ENCODE measurements at regions not wholly inside any gene's neighbourhood (a gene's known extent, or its start where the extent isn't known, plus 50 kb on each side); places are given as distances from the start of the nearest gene placed in this dataset.

GRCh38 chr12:88973998-88974397 lies 378.3 kb downstream of the DUSP6 start:
- TF ChIP-seq CTCF (conservative IDR thresholded peaks at IDR 0.05; ENCODE audit: low read depth, low read length) (no peak), EZH2 (IDR thresholded peaks at IDR 0.05; ENCODE audit: low read length, unreplicated experiment) (no peak), EZH2phosphoT487 (IDR thresholded peaks at IDR 0.05; ENCODE audit: borderline replicate concordance, low read length) (no peak)
- no peak overlapping the region for H2AFZ ChIP-seq (ENCODE audit: low read length)
- no peaks in the 10 kb centered on the region for H3K9me3 ChIP-seq (ENCODE audit: low read length)
- no peaks in the 10 kb centered on the region for H3K36me3 ChIP-seq (ENCODE audit: low read depth, low read length)
- H3K4me1 ChIP-seq (ENCODE audit: insufficient read depth, low read length): no peaks in the 10 kb centered on the region
- H3K79me2 ChIP-seq (ENCODE audit: low read length): no peaks in the 10 kb centered on the region
- no peak overlapping the region for H3K4me2 ChIP-seq (ENCODE audit: low read length)
- no peak overlapping the region for H3K27ac ChIP-seq (ENCODE audit: low read length)
- H3K9me2 ChIP-seq (replicated peaks; ENCODE audit: low read length): no peaks in the 10 kb centered on the region
- BruUV-seq (replicated peaks): no TSS peak
- intact Hi-C loops (cut with micrococcal nuclease): no loop called here
- H3K4me3 ChIP-seq (ENCODE audit: low read length): no peak overlapping the region
- H3K27me3 ChIP-seq (ENCODE audit: low read length): no peaks in the 10 kb centered on the region
- H3K9ac ChIP-seq (ENCODE audit: low read length): no peak overlapping the region
- H3F3A ChIP-seq (ENCODE audit: low read length, unreplicated experiment): no peaks in the 10 kb centered on the region
- DNase-seq: no peak
- POLR2A ChIA-PET (ENCODE audit: unreplicated experiment): no interaction called here
- CTCF ChIA-PET: no interaction called here
- no peaks in the 10 kb centered on the region for H4K20me1 ChIP-seq (ENCODE audit: low read length)
- no peak; the same call in 1 of the 2 replicates for ATAC-seq

- Histone ChIP-seq H3K9me2 (replicated peaks; ENCODE audit: low read length) (no peaks in the 10 kb centered on the region), H2AFZ (ENCODE audit: low read length) (no peak overlapping the region), H3K4me2 (ENCODE audit: low read length) (no peak overlapping the region), H3K27me3 (ENCODE audit: low read length) (no peaks in the 10 kb centered on the region), H3F3A (ENCODE audit: low read length, unreplicated experiment) (no peaks in the 10 kb centered on the region), H3K36me3 (ENCODE audit: low read depth, low read length) (no peaks in the 10 kb centered on the region), H3K4me1 (ENCODE audit: insufficient read depth, low read length) (no peaks in the 10 kb centered on the region), H4K20me1 (ENCODE audit: low read length) (no peaks in the 10 kb centered on the region), H3K27ac (ENCODE audit: low read length) (no peak overlapping the region), H3K4me3 (ENCODE audit: low read length) (no peak overlapping the region), H3K79me2 (ENCODE audit: low read length) (no peaks in the 10 kb centered on the region), H3K9me3 (ENCODE audit: low read length) (no peaks in the 10 kb centered on the region), H3K9ac (ENCODE audit: low read length) (no peak overlapping the region)
- TF ChIP-seq CTCF (conservative IDR thresholded peaks at IDR 0.05; ENCODE audit: low read depth, low read length) (no peak), EZH2phosphoT487 (IDR thresholded peaks at IDR 0.05; ENCODE audit: borderline replicate concordance, low read length) (no peak), EZH2 (IDR thresholded peaks at IDR 0.05; ENCODE audit: low read length, unreplicated experiment) (no peak)
- BruUV-seq (replicated peaks): no TSS peak
- ChIA-PET CTCF (no interaction called here), POLR2A (ENCODE audit: unreplicated experiment) (interaction anchor here (0.7 kb wide), 1 partner anchor 1458 kb away, joined by 3 read pairs; no protein-coding TSS in a partner anchor)
- no peak for ATAC-seq
- intact Hi-C loops (cut with micrococcal nuclease): no loop called here
- DNase-seq: no peak
Measured at GRCh38 chr12:88970740-88971139, 381.6 kb downstream of the DUSP6 start.

GRCh38 chr12:88969127-88969526 lies 383.2 kb downstream of the DUSP6 start:
- no peak overlapping the region for H3K4me3 ChIP-seq (ENCODE audit: low read length)
- no peaks in the 10 kb centered on the region for H3K4me1 ChIP-seq (ENCODE audit: insufficient read depth, low read length)
- no peaks in the 10 kb centered on the region for H3K79me2 ChIP-seq (ENCODE audit: low read length)
- no peaks in the 10 kb centered on the region for H3K36me3 ChIP-seq (ENCODE audit: low read depth, low read length)
- TF ChIP-seq CTCF (conservative IDR thresholded peaks at IDR 0.05; ENCODE audit: low read depth, low read length) (no peak), EZH2phosphoT487 (IDR thresholded peaks at IDR 0.05; ENCODE audit: borderline replicate concordance, low read length) (no peak), EZH2 (IDR thresholded peaks at IDR 0.05; ENCODE audit: low read length, unreplicated experiment) (no peak)
- H3K27ac ChIP-seq (ENCODE audit: low read length): no peak overlapping the region
- ChIA-PET POLR2A (ENCODE audit: unreplicated experiment) (no interaction called here), CTCF (no interaction called here)
- no peaks in the 10 kb centered on the region for H4K20me1 ChIP-seq (ENCODE audit: low read length)
- H3K27me3 ChIP-seq (ENCODE audit: low read length): no peaks in the 10 kb centered on the region
- no peaks in the 10 kb centered on the region for H3K9me3 ChIP-seq (ENCODE audit: low read length)
- no peaks in the 10 kb centered on the region for H3K9me2 ChIP-seq (replicated peaks; ENCODE audit: low read length)
- H3K9ac ChIP-seq (ENCODE audit: low read length): no peak overlapping the region
- ATAC-seq: no peak
- no peak for DNase-seq
- intact Hi-C loops (cut with micrococcal nuclease): no loop called here
- H2AFZ ChIP-seq (ENCODE audit: low read length): no peak overlapping the region
- H3K4me2 ChIP-seq (ENCODE audit: low read length): no peak overlapping the region
- BruUV-seq (replicated peaks): no TSS peak
- H3F3A ChIP-seq (ENCODE audit: low read length, unreplicated experiment): no peaks in the 10 kb centered on the region
